PC-3 (cell line): ENCODE measurements at regions not wholly inside any gene's neighbourhood (a gene's known extent, or its start where the extent isn't known, plus 50 kb on each side); places are given as distances from the start of the nearest gene placed in this dataset.

Experiments used
- ATAC-seq: fragments of 200-7000 bp; cut with Tn5 transposase; 2 replicates; pipeline ENCODE4 v1.9.1; 2020; ENCODE audit warnings: mild to moderate bottlenecking, moderate library complexity
- BruUV-seq: library from RNA; stranded (reverse); fragments of 400-500 nt; replicated peaks from 2 replicates; lab custom pipeline; 2021; lab: Mats Ljungman, UMichigan
- CTCF ChIA-PET: fragments of 300-600 bp; sonication (Branson Sonifier 250); formaldehyde crosslinking; loops from one replicate; lab custom pipeline; 2022; ENCODE audit warnings: antibody characterized with exemption; lab: Charles Lee
- POLR2A ChIA-PET: fragments of 300-600 bp; sonication (Branson Sonifier 250); formaldehyde crosslinking; loops from one replicate; lab custom pipeline; 2022; ENCODE audit warnings: antibody characterized with exemption; ENCODE audit not compliant: unreplicated experiment; lab: Charles Lee
- DNase-seq: peaks from one replicate; pipeline ENCODE4 v3.0.0-alpha.2; 2015
- H2AFZ ChIP-seq: fragments of 300-600 bp; sonication (generic); 2 replicates; pipeline ENCODE4 v1.6.0; 2016; ENCODE audit warnings: antibody characterized with exemption, low read length
- H3F3A ChIP-seq: fragments of 300-600 bp; sonication (generic); one replicate; pipeline ENCODE4 v1.6.0; 2017; ENCODE audit warnings: antibody characterized with exemption, low read length, control low read depth, mild to moderate bottlenecking; ENCODE audit not compliant: unreplicated experiment
- H3K27ac ChIP-seq: fragments of 300-600 bp; sonication (generic); 2 replicates; pipeline ENCODE4 v1.5.1; 2016; ENCODE audit warnings: mild to moderate bottlenecking, low read length
- H3K27me3 ChIP-seq: fragments of 300-600 bp; sonication (generic); 2 replicates; pipeline ENCODE4 v1.6.1; 2016; ENCODE audit warnings: low read length, mixed read lengths
- H3K36me3 ChIP-seq: fragments of 300-600 bp; sonication (generic); 2 replicates; pipeline ENCODE4 v1.6.1; 2016; ENCODE audit warnings: low read depth, mixed run types, low read length, mixed read lengths
- H3K4me1 ChIP-seq: fragments of 300-600 bp; sonication (generic); 2 replicates; pipeline ENCODE4 v1.5.1; 2016; ENCODE audit warnings: low read length; ENCODE audit not compliant: insufficient read depth
- H3K4me2 ChIP-seq: fragments of 300-600 bp; sonication (generic); 2 replicates; pipeline ENCODE4 v1.6.0; 2016; ENCODE audit warnings: low read length
- H3K4me3 ChIP-seq: fragments of 300-600 bp; sonication (generic); 2 replicates; pipeline ENCODE4 v1.5.1; 2016; ENCODE audit warnings: mild to moderate bottlenecking, low read length, mixed read lengths
- H3K79me2 ChIP-seq: fragments of 300-600 bp; sonication (generic); 2 replicates; pipeline ENCODE4 v1.6.1; 2017; ENCODE audit warnings: low read length, mixed read lengths
- H3K9ac ChIP-seq: fragments of 300-600 bp; sonication (generic); 2 replicates; pipeline ENCODE4 v1.6.0; 2016; ENCODE audit warnings: mild to moderate bottlenecking, low read length
- H3K9me2 ChIP-seq: fragments of 300-600 bp; sonication (generic); replicated peaks from 2 replicates; pipeline ENCODE4 v1.6.1; 2016; ENCODE audit warnings: mixed run types, low read length, mixed read lengths
- H3K9me3 ChIP-seq: fragments of 300-600 bp; sonication (generic); 2 replicates; pipeline ENCODE4 v1.6.1; 2016; ENCODE audit warnings: low read length, mixed read lengths
- H4K20me1 ChIP-seq: fragments of 300-600 bp; sonication (generic); 2 replicates; pipeline ENCODE4 v1.6.1; 2016; ENCODE audit warnings: low read length, mixed read lengths
- EZH2 ChIP-seq: fragments of 300-600 bp; sonication (generic); IDR thresholded peaks from one replicate; pipeline ENCODE4 v1.6.1; 2017; ENCODE audit warnings: antibody characterized with exemption, mild to moderate bottlenecking, low read length; ENCODE audit not compliant: unreplicated experiment
- EZH2phosphoT487 ChIP-seq: fragments of 300-600 bp; sonication (generic); IDR thresholded peaks from 2 replicates; pipeline ENCODE4 v1.6.1; 2018; ENCODE audit warnings: mild to moderate bottlenecking, antibody characterized with exemption, low read length, borderline replicate concordance
- intact Hi-C: fragments of 100-400 bp; cut with micrococcal nuclease; formaldehyde crosslinking; loops from 2 replicates; pipeline ENCODE4 v1.9.0; 2023
- TF ChIP-seq, protein P1 (sequence below): fragments of 300-600 bp; sonication (generic); conservative IDR thresholded peaks from 2 replicates; pipeline ENCODE4 v1.5.1; 2017; ENCODE audit warnings: antibody characterized with exemption, low read depth, mild to moderate bottlenecking, low read length

DNA sequence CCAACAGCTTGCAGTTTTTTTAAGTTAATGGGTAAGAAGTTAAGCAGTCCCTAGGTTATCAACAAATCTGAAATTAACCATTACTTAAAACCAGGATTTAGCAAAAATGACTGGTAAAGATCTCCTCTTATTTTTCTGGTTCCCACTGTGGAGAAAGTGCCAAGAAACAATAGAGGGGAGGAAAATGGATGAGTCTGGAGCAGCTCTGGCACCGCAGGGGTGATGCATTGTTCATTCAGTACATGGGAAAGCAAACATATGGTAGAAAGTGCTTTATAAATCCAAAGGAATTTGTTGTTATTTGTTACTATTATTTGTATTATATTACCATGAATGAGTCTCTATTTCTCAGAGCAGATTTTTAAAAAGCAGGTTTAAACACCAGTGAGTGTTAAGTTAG lies 92.2 kb downstream of the DYRK2 start:
- CTCF ChIA-PET: no interaction called here
- Histone ChIP-seq H3K4me2 (no peak overlapping the region), H4K20me1 (no peaks in the 10 kb centered on the region), H3K27ac (no peak overlapping the region), H3K79me2 (no peaks in the 10 kb centered on the region), H3F3A (no peaks in the 10 kb centered on the region), H3K9me3 (no peaks in the 10 kb centered on the region), H3K9ac (no peak overlapping the region), H2AFZ (no peak overlapping the region), H3K9me2 (no peaks in the 10 kb centered on the region), H3K36me3 (no peaks in the 10 kb centered on the region), H3K4me3 (no peak overlapping the region), H3K27me3 (no peaks in the 10 kb centered on the region), H3K4me1 (no peaks in the 10 kb centered on the region)
- POLR2A ChIA-PET: no interaction called here
- no TSS peak for BruUV-seq
- no peak for TF ChIP-seq EZH2phosphoT487
- no peak for DNase-seq
- intact Hi-C loops: no loop called here
- ATAC-seq: no peak

DNA sequence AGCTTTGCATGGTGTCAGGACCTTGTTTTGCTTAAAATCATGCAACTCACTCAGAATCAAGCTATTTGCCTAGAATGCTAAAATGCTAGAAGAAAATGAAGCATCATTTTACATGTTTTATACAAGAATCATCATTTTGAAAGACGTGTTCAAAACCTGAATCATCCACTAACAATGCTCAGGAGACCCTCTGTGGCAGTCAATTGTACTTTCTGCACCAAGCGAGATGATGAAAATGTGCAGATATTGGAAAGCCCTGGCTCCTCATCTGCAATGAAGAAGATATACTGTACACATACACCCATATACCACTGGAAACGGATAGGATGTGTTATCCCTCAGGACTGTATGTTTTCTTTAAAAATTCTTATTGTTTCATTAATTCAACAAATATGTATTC lies 92.7 kb downstream of the DYRK2 start:
- H3F3A ChIP-seq: no peaks in the 10 kb centered on the region
- POLR2A ChIA-PET: no interaction called here
- TF ChIP-seq, protein P1, sequence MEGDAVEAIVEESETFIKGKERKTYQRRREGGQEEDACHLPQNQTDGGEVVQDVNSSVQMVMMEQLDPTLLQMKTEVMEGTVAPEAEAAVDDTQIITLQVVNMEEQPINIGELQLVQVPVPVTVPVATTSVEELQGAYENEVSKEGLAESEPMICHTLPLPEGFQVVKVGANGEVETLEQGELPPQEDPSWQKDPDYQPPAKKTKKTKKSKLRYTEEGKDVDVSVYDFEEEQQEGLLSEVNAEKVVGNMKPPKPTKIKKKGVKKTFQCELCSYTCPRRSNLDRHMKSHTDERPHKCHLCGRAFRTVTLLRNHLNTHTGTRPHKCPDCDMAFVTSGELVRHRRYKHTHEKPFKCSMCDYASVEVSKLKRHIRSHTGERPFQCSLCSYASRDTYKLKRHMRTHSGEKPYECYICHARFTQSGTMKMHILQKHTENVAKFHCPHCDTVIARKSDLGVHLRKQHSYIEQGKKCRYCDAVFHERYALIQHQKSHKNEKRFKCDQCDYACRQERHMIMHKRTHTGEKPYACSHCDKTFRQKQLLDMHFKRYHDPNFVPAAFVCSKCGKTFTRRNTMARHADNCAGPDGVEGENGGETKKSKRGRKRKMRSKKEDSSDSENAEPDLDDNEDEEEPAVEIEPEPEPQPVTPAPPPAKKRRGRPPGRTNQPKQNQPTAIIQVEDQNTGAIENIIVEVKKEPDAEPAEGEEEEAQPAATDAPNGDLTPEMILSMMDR: no peak
- TF ChIP-seq EZH2: no peak
- no peak for TF ChIP-seq EZH2phosphoT487
- H3K27ac ChIP-seq: no peak overlapping the region
- no peaks in the 10 kb centered on the region for H3K79me2 ChIP-seq
- no peak overlapping the region for H3K4me2 ChIP-seq
- no peak overlapping the region for H2AFZ ChIP-seq
- H3K4me1 ChIP-seq: no peaks in the 10 kb centered on the region
- H3K9me3 ChIP-seq: no peaks in the 10 kb centered on the region
- H3K27me3 ChIP-seq: no peaks in the 10 kb centered on the region
- no peak overlapping the region for H3K9ac ChIP-seq
- no peaks in the 10 kb centered on the region for H3K36me3 ChIP-seq
- ATAC-seq: no peak
- CTCF ChIA-PET: no interaction called here
- no peaks in the 10 kb centered on the region for H3K9me2 ChIP-seq
- DNase-seq: no peak
- no TSS peak for BruUV-seq
- no peak overlapping the region for H3K4me3 ChIP-seq
- H4K20me1 ChIP-seq: no peaks in the 10 kb centered on the region
- intact Hi-C loops: no loop called here

DNA sequence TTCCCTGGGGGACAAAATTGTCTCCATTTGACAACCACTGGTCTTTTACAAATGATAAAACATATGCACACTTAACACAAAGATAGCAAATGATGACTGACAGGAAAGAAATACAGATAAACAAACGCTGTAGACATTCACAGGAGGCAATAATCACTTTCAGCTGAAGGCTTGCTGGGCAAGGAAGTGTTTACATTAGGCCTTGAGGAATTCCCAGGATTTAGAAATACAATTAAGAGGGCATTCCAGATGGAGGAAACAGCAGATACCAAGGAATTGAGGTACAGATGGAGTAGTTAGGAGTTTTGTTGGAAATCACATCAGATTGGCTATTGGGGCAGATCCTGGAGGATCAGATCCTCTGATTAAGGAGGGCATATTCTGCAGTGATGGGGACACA lies 93.9 kb downstream of the DYRK2 start:
- Histone ChIP-seq H3K79me2 (no peaks in the 10 kb centered on the region), H3K36me3 (no peaks in the 10 kb centered on the region), H3K9ac (no peak overlapping the region), H3K4me2 (no peak overlapping the region), H3K4me1 (peaks cover 3% of the 10 kb centered on the region), H4K20me1 (no peaks in the 10 kb centered on the region), H3F3A (no peaks in the 10 kb centered on the region), H3K27ac (no peak overlapping the region), H3K9me2 (no peaks in the 10 kb centered on the region), H2AFZ (no peak overlapping the region), H3K27me3 (no peaks in the 10 kb centered on the region), H3K9me3 (no peaks in the 10 kb centered on the region), H3K4me3 (no peak overlapping the region)
- intact Hi-C loops: no loop called here
- DNase-seq (no peak), ATAC-seq (no peak)
- ChIA-PET CTCF (no interaction called here), POLR2A (no interaction called here)
- no TSS peak for BruUV-seq
- TF ChIP-seq, protein P1: no peak
- no peak for TF ChIP-seq EZH2phosphoT487
- no peak for TF ChIP-seq EZH2
